ENCODE measurements at regions not wholly inside any gene's neighbourhood (a gene's known extent, or its start where the extent isn't known, plus 50 kb on each side); places are given as distances from the start of the nearest gene placed in this dataset.
A peak's percentile ranks its signal among the peaks of the same experiment; 100 is the strongest.

DNA sequence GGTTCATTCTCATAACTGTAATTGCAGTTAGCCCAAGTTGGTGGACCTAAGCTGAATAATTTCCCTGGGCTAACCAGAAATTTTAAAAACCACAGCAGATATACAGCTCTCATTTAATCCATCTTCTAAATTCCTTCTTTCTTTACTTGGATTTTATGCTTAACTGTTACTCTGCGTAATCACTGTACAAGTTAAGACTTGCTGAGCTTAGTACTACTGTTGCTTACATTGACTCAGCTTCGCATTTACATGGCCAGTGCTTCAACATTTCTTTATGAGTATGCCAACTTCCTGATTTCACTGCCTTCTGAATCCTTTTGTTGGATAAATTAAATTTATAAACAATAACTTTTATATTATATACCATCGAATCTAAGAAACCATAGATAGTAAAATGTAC is 147.4 kb downstream of the SLC38A4 start:
- no peak overlapping the region for H3K27ac Mint-ChIP-seq
- H3K4me1 Mint-ChIP-seq, result peaks cover 11% of the 10 kb centered on the region
- intact Hi-C loops (cut with micrococcal nuclease), result loop anchor here (5.0 to 10.0 kb wide), 5 partner anchors 306 to 686 kb away; partner anchors contain the start of gene SCAF11
- H3K4me3 Mint-ChIP-seq, result no peak overlapping the region
- peaks cover 2% of the 10 kb centered on the region for H3K27me3 Mint-ChIP-seq
- no peak for DNase-seq
- H3K36me3 Mint-ChIP-seq (ENCODE audit: low read depth), result peaks cover 3% of the 10 kb centered on the region
- H3K9me3 Mint-ChIP-seq, result peaks cover 7% of the 10 kb centered on the region

DNA sequence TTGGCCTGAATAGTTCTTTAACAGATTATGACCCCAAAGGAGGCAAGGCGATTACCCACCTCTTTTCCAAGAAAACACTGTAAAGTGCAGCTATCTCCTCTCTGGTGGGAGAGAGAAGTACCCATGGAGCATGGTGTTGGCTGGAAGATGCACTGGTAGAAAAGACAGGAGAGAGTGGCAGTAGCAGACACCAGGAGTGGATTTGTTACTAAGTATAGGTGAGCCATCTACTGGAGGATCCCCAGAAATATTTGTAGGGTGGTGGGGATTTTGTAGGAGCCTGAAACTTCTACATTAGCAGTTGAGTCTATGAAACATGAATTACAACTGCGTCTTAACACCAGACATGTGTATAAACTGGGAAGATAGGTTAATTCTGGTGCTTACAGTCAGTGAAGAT is 148.0 kb downstream of the SLC38A4 start:
- H3K9me3 Mint-ChIP-seq, result no peaks in the 10 kb centered on the region
- peaks cover 11% of the 10 kb centered on the region for H3K4me1 Mint-ChIP-seq
- H3K4me3 Mint-ChIP-seq, result no peak overlapping the region
- H3K27ac Mint-ChIP-seq, result no peak overlapping the region
- H3K27me3 Mint-ChIP-seq, result peaks cover 2% of the 10 kb centered on the region
- peak; percentile 67 for DNase-seq
- no peaks in the 10 kb centered on the region for H3K36me3 Mint-ChIP-seq (ENCODE audit: low read depth)
- intact Hi-C loops (cut with micrococcal nuclease), result loop anchor here (5.0 to 10.0 kb wide), 5 partner anchors 307 to 685 kb away; partner anchors contain the start of gene SCAF11

DNA sequence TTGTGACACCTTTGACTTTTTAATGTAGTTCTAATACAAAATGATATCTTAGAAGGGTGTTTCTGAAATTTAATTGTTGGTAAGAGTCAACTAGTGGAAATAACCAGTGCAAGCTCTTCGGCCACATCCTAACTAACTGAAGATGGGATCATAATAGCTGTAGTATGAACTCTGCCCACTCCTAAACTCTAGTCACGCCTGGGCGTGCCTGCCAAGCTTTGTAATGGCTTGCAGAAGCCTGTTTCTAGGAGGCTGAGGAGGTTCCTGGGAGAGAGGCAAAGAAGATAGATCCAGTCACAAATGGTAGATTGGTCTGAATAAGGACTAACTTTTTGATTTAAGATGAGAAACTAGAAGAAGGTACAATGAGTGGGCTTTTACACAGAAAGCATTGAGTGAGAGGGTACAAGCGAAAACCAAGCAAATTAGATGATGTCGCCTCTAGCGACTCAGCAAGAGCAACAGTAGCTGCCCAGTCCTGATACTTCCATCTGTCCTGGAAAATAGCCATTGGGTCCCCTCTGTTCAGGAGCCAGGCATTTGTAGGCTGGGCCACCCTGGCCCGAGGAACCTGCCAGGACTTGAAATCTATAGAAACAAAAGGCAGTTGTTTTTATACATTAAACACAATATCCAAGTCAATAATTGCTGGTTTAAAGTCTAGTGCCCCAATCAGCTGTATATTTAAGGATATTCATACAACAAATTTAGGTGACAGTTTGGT is 148.8 kb downstream of the SLC38A4 start:
- peaks cover 11% of the 10 kb centered on the region for H3K4me1 Mint-ChIP-seq
- no peak overlapping the region for H3K4me3 Mint-ChIP-seq
- H3K36me3 Mint-ChIP-seq (ENCODE audit: low read depth), result no peaks in the 10 kb centered on the region
- H3K27me3 Mint-ChIP-seq, result peaks cover 2% of the 10 kb centered on the region
- no peaks in the 10 kb centered on the region for H3K9me3 Mint-ChIP-seq
- no peak for DNase-seq
- intact Hi-C loops (cut with micrococcal nuclease), result loop anchor here (5.0 to 10.0 kb wide), 5 partner anchors 308 to 685 kb away; partner anchors contain the start of gene SCAF11
- H3K27ac Mint-ChIP-seq, result peak overlapping the region; percentile 14

DNA sequence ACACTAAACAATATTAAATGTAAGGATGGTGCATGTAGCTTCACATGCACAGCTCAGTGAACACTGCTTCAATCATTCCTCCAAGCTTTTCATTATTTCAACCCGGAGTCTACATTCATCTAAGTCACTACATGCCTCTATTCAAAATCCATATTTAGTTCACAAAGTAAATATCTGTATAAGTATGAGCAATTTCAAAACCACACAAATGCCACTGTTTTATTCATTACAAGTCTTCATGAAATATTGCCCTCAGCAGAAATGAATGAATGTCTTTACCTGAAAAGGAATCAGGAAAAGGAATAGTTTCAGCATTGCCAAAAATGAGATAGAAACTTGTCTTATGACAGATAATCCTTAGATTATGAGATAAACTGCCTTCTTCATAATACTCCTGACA is 149.4 kb downstream of the SLC38A4 start:
- Mint-ChIP-seq H3K36me3 (ENCODE audit: low read depth) (no peaks in the 10 kb centered on the region), H3K27me3 (peaks cover 2% of the 10 kb centered on the region), H3K9me3 (no peaks in the 10 kb centered on the region), H3K4me3 (no peak overlapping the region), H3K27ac (no peak overlapping the region), H3K4me1 (peaks cover 11% of the 10 kb centered on the region)
- intact Hi-C loops (cut with micrococcal nuclease), result loop anchor here (5.0 to 10.0 kb wide), 5 partner anchors 308 to 684 kb away; partner anchors contain the start of gene SCAF11
- DNase-seq, result no peak

DNA sequence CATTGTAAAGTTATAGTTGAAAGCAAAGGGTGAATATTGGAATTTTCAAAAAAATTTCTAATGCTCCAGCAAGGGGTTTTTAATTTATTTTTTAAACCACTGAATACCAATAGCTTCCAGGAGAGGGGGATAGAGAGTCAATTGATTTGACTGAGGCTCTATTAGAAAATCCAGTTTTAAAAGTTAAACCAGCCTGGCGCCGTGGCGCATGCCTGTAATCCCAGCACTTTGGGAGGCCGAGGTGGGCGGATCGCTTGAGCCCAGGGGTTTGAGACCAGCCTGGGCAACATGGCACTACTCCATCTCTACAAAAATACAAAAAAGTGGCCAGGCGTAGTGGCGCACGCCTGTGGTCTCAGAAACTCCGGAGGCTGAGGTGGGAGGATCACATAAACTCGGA is 150.1 kb downstream of the SLC38A4 start:
- intact Hi-C loops (cut with micrococcal nuclease), result loop anchor here (5.0 to 10.0 kb wide), 5 partner anchors 309 to 683 kb away; partner anchors contain the start of gene SCAF11
- no peak overlapping the region for H3K4me3 Mint-ChIP-seq
- peak; percentile 62 for DNase-seq
- no peaks in the 10 kb centered on the region for H3K9me3 Mint-ChIP-seq
- no peaks in the 10 kb centered on the region for H3K36me3 Mint-ChIP-seq (ENCODE audit: low read depth)
- H3K4me1 Mint-ChIP-seq, result peaks cover 11% of the 10 kb centered on the region
- no peak overlapping the region for H3K27ac Mint-ChIP-seq
- H3K27me3 Mint-ChIP-seq, result peaks cover 2% of the 10 kb centered on the region

DNA sequence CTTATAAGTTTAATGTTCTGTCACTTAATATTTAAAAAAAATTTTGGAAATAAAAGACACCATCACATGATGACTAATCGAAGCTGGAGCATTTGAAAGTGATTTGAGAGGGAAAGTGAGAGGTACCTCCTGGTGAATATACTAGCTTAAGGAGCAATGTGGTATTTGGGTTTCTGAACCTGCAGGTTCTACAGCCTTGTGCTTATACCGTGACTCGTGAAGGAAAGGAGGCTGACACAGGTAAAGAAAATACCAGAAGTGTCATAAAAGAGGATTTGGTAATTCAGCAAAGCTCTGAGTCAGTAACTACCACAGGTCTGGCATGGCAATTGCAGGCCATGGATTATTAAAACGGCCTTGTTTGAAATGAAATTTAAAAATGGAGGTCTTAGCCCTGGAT is 151.0 kb downstream of the SLC38A4 start:
- Mint-ChIP-seq H3K4me3 (no peak overlapping the region), H3K36me3 (ENCODE audit: low read depth) (peaks cover 4% of the 10 kb centered on the region), H3K27ac (no peak overlapping the region), H3K27me3 (peaks cover 2% of the 10 kb centered on the region), H3K4me1 (peaks cover 10% of the 10 kb centered on the region), H3K9me3 (no peaks in the 10 kb centered on the region)
- intact Hi-C loops (cut with micrococcal nuclease), result loop anchor here (5.0 to 10.0 kb wide), 5 partner anchors 310 to 682 kb away; partner anchors contain the start of gene SCAF11
- DNase-seq, result no peak

DNA sequence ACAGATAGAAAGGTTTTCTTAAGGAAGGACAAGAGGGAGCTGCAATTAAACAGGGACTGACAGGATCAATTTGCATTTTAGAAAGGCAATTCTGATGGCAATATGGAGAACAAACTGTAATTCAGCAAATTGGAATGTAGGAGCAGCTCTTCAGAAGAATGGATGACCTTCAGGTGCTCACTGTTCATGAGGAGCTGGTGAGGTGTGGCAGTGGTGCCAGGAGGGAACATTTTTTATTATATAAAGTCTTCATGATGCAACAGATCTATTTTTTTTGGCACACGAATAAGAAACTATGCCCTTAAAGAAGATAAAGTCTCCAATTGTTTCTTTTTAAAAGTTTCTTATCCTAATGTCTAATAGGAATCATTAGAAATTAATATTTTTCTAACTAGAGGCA is 151.7 kb downstream of the SLC38A4 start:
- intact Hi-C loops (cut with micrococcal nuclease), result loop anchor here (10.0 kb wide), 2 partner anchors 311 to 549 kb away; no protein-coding TSS in a partner anchor
- Mint-ChIP-seq H3K27ac (no peak overlapping the region), H3K4me3 (no peak overlapping the region), H3K4me1 (peaks cover 10% of the 10 kb centered on the region), H3K9me3 (no peaks in the 10 kb centered on the region), H3K27me3 (no peaks in the 10 kb centered on the region), H3K36me3 (ENCODE audit: low read depth) (peaks cover 4% of the 10 kb centered on the region)
- no peak for DNase-seq

DNA sequence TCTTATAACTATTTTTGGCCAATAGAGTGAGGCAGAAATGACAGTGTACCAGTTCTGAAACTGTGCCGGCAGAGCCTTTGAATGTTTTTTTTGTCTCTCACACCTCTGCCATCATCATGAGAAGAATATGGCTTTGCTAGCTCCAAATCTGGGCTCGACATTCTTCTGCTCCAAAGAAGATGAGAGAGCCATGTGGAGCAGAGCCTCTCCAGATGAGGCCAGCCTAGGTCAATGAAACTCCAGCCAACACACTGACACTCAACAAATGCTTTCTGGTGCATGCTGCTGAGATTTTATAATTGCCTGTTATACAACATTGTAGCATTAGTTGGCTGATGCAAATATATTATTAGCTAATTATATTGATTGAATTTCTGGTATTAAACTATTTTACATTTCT is 154.7 kb downstream of the SLC38A4 start:
- intact Hi-C loops (cut with micrococcal nuclease), result loop anchor here (10.0 kb wide), 2 partner anchors 314 to 546 kb away; no protein-coding TSS in a partner anchor
- no peaks in the 10 kb centered on the region for H3K27me3 Mint-ChIP-seq
- H3K4me1 Mint-ChIP-seq, result peaks cover 2% of the 10 kb centered on the region
- H3K4me3 Mint-ChIP-seq, result no peak overlapping the region
- H3K9me3 Mint-ChIP-seq, result peaks cover 7% of the 10 kb centered on the region
- peaks cover 10% of the 10 kb centered on the region for H3K36me3 Mint-ChIP-seq (ENCODE audit: low read depth)
- no peak overlapping the region for H3K27ac Mint-ChIP-seq
- peak; percentile 36 for DNase-seq

DNA sequence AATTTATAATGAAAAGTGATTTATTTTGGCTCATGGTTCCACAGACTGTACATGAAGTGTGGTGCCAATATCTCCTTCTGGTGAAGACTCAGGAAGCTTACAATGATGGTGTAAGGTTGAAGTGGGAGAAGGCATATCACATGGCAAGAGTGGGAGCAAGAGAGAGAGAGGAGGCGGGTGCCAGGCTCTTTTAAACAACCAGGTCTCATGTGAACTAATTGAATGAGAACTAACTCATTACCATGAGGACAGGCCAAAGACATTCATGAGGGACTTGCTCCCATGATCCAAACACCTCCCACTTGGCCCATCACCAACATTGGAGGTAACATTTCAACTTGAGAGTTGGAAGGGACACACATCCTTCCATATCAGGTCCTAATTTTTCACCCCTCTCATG is 155.2 kb downstream of the SLC38A4 start:
- peaks cover 10% of the 10 kb centered on the region for H3K36me3 Mint-ChIP-seq (ENCODE audit: low read depth)
- no peaks in the 10 kb centered on the region for H3K27me3 Mint-ChIP-seq
- H3K4me1 Mint-ChIP-seq, result peaks cover 3% of the 10 kb centered on the region
- H3K4me3 Mint-ChIP-seq, result no peak overlapping the region
- H3K9me3 Mint-ChIP-seq, result peaks cover 7% of the 10 kb centered on the region
- intact Hi-C loops (cut with micrococcal nuclease), result loop anchor here (10.0 kb wide), 2 partner anchors 314 to 546 kb away; no protein-coding TSS in a partner anchor
- DNase-seq, result peak; percentile 46
- no peak overlapping the region for H3K27ac Mint-ChIP-seq

DNA sequence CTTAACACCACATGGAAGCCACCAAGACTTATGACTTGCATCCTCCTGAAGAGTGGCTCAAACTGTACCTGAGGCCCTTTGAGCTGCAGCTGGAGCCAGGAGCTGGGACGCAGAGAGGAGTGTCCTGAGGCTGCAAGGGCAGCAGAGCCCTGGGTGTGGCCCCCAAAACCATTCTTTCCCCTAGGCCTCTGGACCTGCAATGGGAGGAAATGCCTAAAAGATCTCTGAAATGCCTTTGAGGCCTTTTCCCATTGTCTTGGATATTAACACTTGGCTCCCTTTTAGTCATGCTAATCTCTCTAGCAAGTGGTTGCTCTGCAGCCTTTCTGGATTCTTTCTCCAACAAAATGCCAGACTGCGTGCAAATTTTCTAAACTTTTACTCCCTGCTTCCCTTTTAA is 156.1 kb downstream of the SLC38A4 start:
- Mint-ChIP-seq H3K4me1 (peaks cover 7% of the 10 kb centered on the region), H3K9me3 (peaks cover 7% of the 10 kb centered on the region), H3K4me3 (no peak overlapping the region), H3K27ac (no peak overlapping the region), H3K36me3 (ENCODE audit: low read depth) (peaks cover 10% of the 10 kb centered on the region), H3K27me3 (no peaks in the 10 kb centered on the region)
- intact Hi-C loops (cut with micrococcal nuclease), result loop anchor here (10.0 kb wide), 2 partner anchors 315 to 545 kb away; no protein-coding TSS in a partner anchor
- peak; percentile 36 for DNase-seq

DNA sequence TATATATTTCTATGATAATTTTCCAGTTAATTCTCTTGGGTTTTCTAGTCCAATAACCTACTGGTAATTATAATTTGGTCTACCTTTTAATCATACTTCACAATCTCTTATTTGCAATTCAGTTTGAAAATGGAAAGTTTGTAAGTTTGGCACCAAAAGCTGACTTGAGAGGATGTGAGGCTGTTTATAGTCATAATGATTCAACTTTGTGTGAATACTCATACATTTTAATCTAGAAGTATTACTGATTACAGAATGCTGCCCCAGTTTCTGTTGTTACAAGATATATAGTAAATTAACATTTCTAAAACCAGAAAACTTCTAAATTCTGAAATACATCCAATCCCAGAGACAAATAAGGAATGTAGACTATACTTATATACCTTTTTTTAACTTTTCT is 158.2 kb downstream of the SLC38A4 start:
- H3K27me3 Mint-ChIP-seq, result no peaks in the 10 kb centered on the region
- H3K4me3 Mint-ChIP-seq, result no peak overlapping the region
- intact Hi-C loops (cut with micrococcal nuclease), result no loop called here
- peaks cover 7% of the 10 kb centered on the region for H3K9me3 Mint-ChIP-seq
- H3K27ac Mint-ChIP-seq, result no peak overlapping the region
- no peak for DNase-seq
- H3K36me3 Mint-ChIP-seq (ENCODE audit: low read depth), result peaks cover 10% of the 10 kb centered on the region
- H3K4me1 Mint-ChIP-seq, result peaks cover 10% of the 10 kb centered on the region

DNA sequence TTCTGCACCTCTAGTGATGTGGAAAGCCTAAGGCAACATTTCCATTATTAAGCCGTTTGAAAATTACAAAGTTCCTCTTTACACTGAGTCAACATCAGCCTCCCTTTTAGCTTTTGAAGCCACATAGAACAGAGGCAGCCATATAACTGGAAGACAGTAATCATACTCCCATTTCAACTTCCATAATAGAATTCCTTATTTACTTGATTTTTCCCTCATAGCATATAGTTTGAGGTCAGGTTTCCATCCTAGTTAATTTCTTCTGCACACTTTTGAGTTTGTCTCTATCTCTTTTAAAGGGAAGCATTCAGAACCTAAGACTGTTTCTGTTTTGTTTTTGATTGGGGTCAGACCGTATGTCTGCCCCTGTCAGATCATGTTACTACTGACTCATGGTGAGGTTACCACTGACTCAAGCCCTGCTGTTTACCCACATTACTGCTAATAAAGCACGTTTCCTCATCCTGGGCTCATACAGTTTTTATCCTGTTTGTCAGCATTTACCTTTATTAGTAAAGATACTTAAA is 161.0 kb downstream of the SLC38A4 start:
- peaks cover 27% of the 10 kb centered on the region for H3K4me1 Mint-ChIP-seq
- peak; percentile 68 for DNase-seq
- intact Hi-C loops (cut with micrococcal nuclease), result loop anchor here (1.0 to 5.0 kb wide), 4 partner anchors 56 to 448 kb away; partner anchors contain the start of gene SLC38A1
- H3K9me3 Mint-ChIP-seq, result peaks cover 7% of the 10 kb centered on the region
- no peaks in the 10 kb centered on the region for H3K27me3 Mint-ChIP-seq
- peaks cover 6% of the 10 kb centered on the region for H3K36me3 Mint-ChIP-seq (ENCODE audit: low read depth)
- H3K4me3 Mint-ChIP-seq, result no peak overlapping the region
- no peak overlapping the region for H3K27ac Mint-ChIP-seq

DNA sequence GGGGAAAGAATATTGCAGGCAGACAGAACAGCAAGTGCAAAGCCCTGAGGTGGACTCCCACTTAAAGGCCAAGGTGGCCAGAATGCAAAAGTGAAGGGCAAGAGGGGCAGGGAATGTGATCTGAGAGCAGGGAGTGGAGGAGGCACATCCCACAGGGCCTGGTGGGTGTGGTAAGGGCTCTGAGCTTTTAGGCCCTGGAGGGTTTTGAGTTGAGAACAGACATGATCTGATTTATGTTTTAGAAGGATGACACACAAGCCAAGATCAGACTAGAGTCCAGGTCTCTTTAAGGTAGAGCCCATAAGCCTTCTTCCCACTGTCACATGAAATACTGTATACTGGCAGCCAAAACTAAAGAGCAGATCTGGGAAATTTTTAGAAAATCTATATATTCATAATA is 162.5 kb downstream of the SLC38A4 start:
- no peaks in the 10 kb centered on the region for H3K27me3 Mint-ChIP-seq
- H3K4me1 Mint-ChIP-seq, result peaks cover 35% of the 10 kb centered on the region
- no peak for DNase-seq
- no peak overlapping the region for H3K27ac Mint-ChIP-seq
- peaks cover under 1% of the 10 kb centered on the region for H3K36me3 Mint-ChIP-seq (ENCODE audit: low read depth)
- intact Hi-C loops (cut with micrococcal nuclease), result loop anchor here (5.0 kb wide), 3 partner anchors 191 to 446 kb away; partner anchors contain the start of gene SLC38A1
- H3K4me3 Mint-ChIP-seq, result no peak overlapping the region
- peaks cover under 1% of the 10 kb centered on the region for H3K9me3 Mint-ChIP-seq

All from activated CD4-positive, alpha-beta T cell treated with anti-CD3 and anti-CD28 coated beads, Interleukin-2, amount 10 ng/mL, durations not matched to agents 24 days and 14 days (primary cell).